Endothelial cell of umbilical vein (primary cell): ENCODE measurements at regions not wholly inside any gene's neighbourhood (a gene's known extent, or its start where the extent isn't known, plus 50 kb on each side); places are given as distances from the start of the nearest gene placed in this dataset.

ENCODE experiments used
- BruUV-seq: library from RNA; stranded (reverse); fragments of 400-500 nt; replicated peaks from 2 replicates; lab custom pipeline; 2021; lab: Mats Ljungman, UMichigan
- CTCF ChIA-PET: fragments of 300-600, 350-600 bp; sonication (Branson Sonifier 250); formaldehyde crosslinking; loops from one replicate; lab custom pipeline; 2021; ENCODE audit warnings: antibody characterized with exemption, inconsistent platforms; lab: Charles Lee
- POLR2A ChIA-PET: fragments of 300-600, 350-600 bp; sonication (Branson Sonifier 250); formaldehyde crosslinking; loops from one replicate; lab custom pipeline; 2021; ENCODE audit warnings: antibody characterized with exemption, inconsistent platforms; lab: Charles Lee
- DNase-seq: peaks from one replicate; pipeline ENCODE4 v3.0.0-alpha.2; 2011; ENCODE audit warnings: low read depth, low spot score
- FAIRE-seq: peaks from 2 replicates; lab custom pipeline; 2011; peaks lifted over from hg19 to GRCh38; lab: Jason Lieb, UNC
- H2AFZ ChIP-seq: 2 replicates; pipeline ENCODE4 v1.6.0; 2012; ENCODE audit warnings: low read depth, low read length, control low read depth, inconsistent platforms
- H3K27ac ChIP-seq: 2 replicates; pipeline ENCODE4 v1.5.1; 2011; ENCODE audit warnings: low read depth, mild to moderate bottlenecking, control low read depth, low read length, moderate library complexity; ENCODE audit not compliant: insufficient read depth
- H3K27me3 ChIP-seq, 2 experiments: 2 replicates each; pipeline versions ENCODE4 v1.6.0 to v1.6.1; 2011; ENCODE audit warnings: low read length in 2 of 2, mixed read lengths in 1 of 2; ENCODE audit not compliant: control insufficient read depth in 2 of 2, insufficient read depth in 2 of 2
- H3K36me3 ChIP-seq, 2 experiments: 2 replicates in 1 of 2; 3 replicates in 1 of 2; pipeline ENCODE4 v1.5.1; 2011; ENCODE audit warnings: low read length in 2 of 2, mild to moderate bottlenecking in 1 of 2, moderate library complexity in 1 of 2; ENCODE audit not compliant: control insufficient read depth in 2 of 2, insufficient read depth in 2 of 2; ENCODE audit errors: extremely low read depth in 1 of 2
- H3K4me1 ChIP-seq: 3 replicates; pipeline ENCODE4 v1.5.1; 2011; ENCODE audit warnings: mild to moderate bottlenecking, low read length; ENCODE audit not compliant: control insufficient read depth, insufficient read depth; ENCODE audit errors: extremely low read depth
- H3K4me2 ChIP-seq: 2 replicates; pipeline ENCODE4 v1.6.1; 2011; ENCODE audit warnings: low read length, control low read depth, mixed read lengths; ENCODE audit not compliant: insufficient read depth
- H3K4me3 ChIP-seq, 3 experiments: fragments of 200-600 bp in 1 of 3; sonication (generic), shearing (Covaris generic) in 1 of 3; replicated peaks in 1 of 3; 2 replicates each; pipeline ENCODE4 v1.5.1; 2011 to 2016; ENCODE audit warnings: control low read depth in 3 of 3, low read length in 3 of 3, mild to moderate bottlenecking in 2 of 3, inconsistent platforms in 1 of 3, low read depth in 1 of 3, moderate library complexity in 1 of 3; ENCODE audit not compliant: insufficient read depth in 1 of 3
- H3K79me2 ChIP-seq: 2 replicates; pipeline ENCODE4 v1.6.0; 2012; ENCODE audit warnings: low read length, inconsistent platforms; ENCODE audit not compliant: control insufficient read depth, insufficient read depth
- H3K9ac ChIP-seq: replicated peaks from 2 replicates; pipeline ENCODE3; 2011; ENCODE audit warnings: low read length, control low read depth; ENCODE audit not compliant: insufficient read depth; ENCODE audit errors: extremely low read depth
- H3K9me1 ChIP-seq: replicated peaks from 3 replicates; pipeline ENCODE4 v1.6.0; 2011; ENCODE audit warnings: mild to moderate bottlenecking, low read length; ENCODE audit not compliant: control insufficient read depth, insufficient read depth; ENCODE audit errors: extremely low read depth
- H3K9me3 ChIP-seq: replicated peaks from 2 replicates; pipeline ENCODE4 v1.5.1; 2012; ENCODE audit warnings: low read length, inconsistent platforms; ENCODE audit not compliant: control insufficient read depth, insufficient read depth
- H4K20me1 ChIP-seq: replicated peaks from 2 replicates; pipeline ENCODE3; 2011; ENCODE audit warnings: mild to moderate bottlenecking, low read length; ENCODE audit not compliant: control insufficient read depth, insufficient read depth; ENCODE audit errors: extremely low read depth
- CTCF ChIP-seq, 2 donors: IDR thresholded peaks; 1 replicate in 1 of 2; 2 replicates in 1 of 2; pipeline ENCODE4 v1.5.1; 2011; ENCODE audit warnings: low read length in 2 of 2, mild to moderate bottlenecking in 2 of 2, moderate library complexity in 2 of 2, control low read depth in 1 of 2, inconsistent platforms in 1 of 2, low read depth in 1 of 2; ENCODE audit not compliant: insufficient read depth in 1 of 2; ENCODE audit errors: extremely low read depth in 1 of 2
- EZH2 ChIP-seq: IDR thresholded peaks from 2 replicates; pipeline ENCODE4 v1.6.1; 2012; ENCODE audit warnings: borderline replicate concordance, low read depth, mild to moderate bottlenecking, moderate library complexity, low read length, inconsistent platforms; ENCODE audit not compliant: severe bottlenecking
- FOS ChIP-seq: IDR thresholded peaks from 2 replicates; pipeline ENCODE4 v1.6.1; 2011; ENCODE audit warnings: mild to moderate bottlenecking, low read length, moderate library complexity, borderline replicate concordance; ENCODE audit not compliant: insufficient read depth
- GATA2 ChIP-seq: IDR thresholded peaks from 2 replicates; pipeline ENCODE4 v1.7.0; 2011; ENCODE audit warnings: low read depth, mild to moderate bottlenecking, moderate library complexity, mixed read lengths, low read length; ENCODE audit not compliant: insufficient read length, insufficient read depth
- JUN ChIP-seq: IDR thresholded peaks from 2 replicates; pipeline ENCODE4 v1.6.1; 2011; ENCODE audit warnings: borderline replicate concordance, low read depth; ENCODE audit not compliant: insufficient read length, insufficient read depth
- MAX ChIP-seq: IDR thresholded peaks from 2 replicates; pipeline ENCODE4 v1.6.1; 2011; ENCODE audit not compliant: insufficient read depth, insufficient read length
- MYC ChIP-seq: IDR thresholded peaks from one replicate; pipeline ENCODE4 v1.6.1; 2011; ENCODE audit warnings: mild to moderate bottlenecking, low read depth, low read length
- POLR2A ChIP-seq: IDR thresholded peaks from 2 replicates; pipeline ENCODE4 v1.6.1; 2012; ENCODE audit warnings: low read depth, mild to moderate bottlenecking, control low read depth, low read length
- POLR2AphosphoS5 ChIP-seq: IDR thresholded peaks from 2 replicates; pipeline ENCODE4 v1.6.1; 2012; ENCODE audit warnings: low read depth, mild to moderate bottlenecking, control low read depth, low read length, moderate library complexity; ENCODE audit not compliant: insufficient read depth
- dilution Hi-C: fragments of 300-500 bp; cut with MboI; formaldehyde crosslinking; loops from one replicate; pipeline ENCODE4 v1.15.0; 2019; ENCODE audit warnings: low sequenced_read_pairs; ENCODE audit not compliant: extremely low pct_ligation_motif_present
- intact Hi-C: fragments of 100-400 bp; cut with micrococcal nuclease; formaldehyde crosslinking; loops from one replicate; pipeline ENCODE4 v1.10.0; 2022

GRCh38 chr2:61662990-61663389, 124.8 kb upstream of the XPO1 start:
- Histone ChIP-seq H3K27me3 (peaks cover 0 to 4% of the 10 kb centered on the region in 2 experiments), H3K4me1 (no peaks in the 10 kb centered on the region), H3K36me3 (no peaks in the 10 kb centered on the region), H3K9me3 (no peaks in the 10 kb centered on the region), H3K4me2 (no peak overlapping the region), H4K20me1 (no peaks in the 10 kb centered on the region), H3K4me3 (no peak overlapping the region), H3K27ac (no peak overlapping the region), H3K9ac (no peak overlapping the region), H3K79me2 (no peaks in the 10 kb centered on the region), H3K9me1 (no peaks in the 10 kb centered on the region), H2AFZ (no peak overlapping the region)
- dilution Hi-C loops, result no loop called here
- CTCF ChIA-PET, result no interaction called here
- FAIRE-seq, result no peak
- no TSS peak for BruUV-seq
- POLR2A ChIA-PET, result no interaction called here
- TF ChIP-seq JUN, result no peak
- no peak for TF ChIP-seq FOS
- TF ChIP-seq MYC, result no peak
- no peak for DNase-seq
- intact Hi-C loops, result no loop called here

- Histone ChIP-seq H3K4me3 (no peak overlapping the region), H3K36me3 (no peaks in the 10 kb centered on the region), H3K27ac (no peak overlapping the region), H3K4me2 (no peak overlapping the region), H3K4me1 (no peaks in the 10 kb centered on the region), H3K9ac (no peak overlapping the region), H3K9me3 (no peaks in the 10 kb centered on the region), H3K27me3 (peaks cover 0 to 2% of the 10 kb centered on the region in 2 experiments), H2AFZ (no peak overlapping the region), H3K79me2 (no peaks in the 10 kb centered on the region), H3K9me1 (no peaks in the 10 kb centered on the region), H4K20me1 (no peaks in the 10 kb centered on the region)
- intact Hi-C loops (no loop called here), dilution Hi-C loops (no loop called here)
- TF ChIP-seq POLR2A (no peak), MYC (no peak), EZH2 (no peak), FOS (no peak), MAX (no peak), POLR2AphosphoS5 (no peak), GATA2 (no peak), CTCF (IDR thresholded peaks at IDR 0.05; ENCODE audit: extremely low read depth in 1 of 2, insufficient read depth in 1 of 2, low read depth in 1 of 2, low read length in 2 of 2) (no peak), JUN (no peak)
- FAIRE-seq (no peak), DNase-seq (no peak)
- POLR2A ChIA-PET, result no interaction called here
- CTCF ChIA-PET, result interaction anchor here (1.2 to 1.6 kb wide), 3 partner anchors 9 to 525 kb away, joined by 3 to 6 read pairs (median 5); no protein-coding TSS in a partner anchor
- BruUV-seq, result no TSS peak
Observed at GRCh38 chr2:61660511-61661388, 122.6 kb upstream of the XPO1 start.
